ENCODE measurements at regions not wholly inside any gene's neighbourhood (a gene's known extent, or its start where the extent isn't known, plus 50 kb on each side); places are given as distances from the start of the nearest gene placed in this dataset.

DNA sequence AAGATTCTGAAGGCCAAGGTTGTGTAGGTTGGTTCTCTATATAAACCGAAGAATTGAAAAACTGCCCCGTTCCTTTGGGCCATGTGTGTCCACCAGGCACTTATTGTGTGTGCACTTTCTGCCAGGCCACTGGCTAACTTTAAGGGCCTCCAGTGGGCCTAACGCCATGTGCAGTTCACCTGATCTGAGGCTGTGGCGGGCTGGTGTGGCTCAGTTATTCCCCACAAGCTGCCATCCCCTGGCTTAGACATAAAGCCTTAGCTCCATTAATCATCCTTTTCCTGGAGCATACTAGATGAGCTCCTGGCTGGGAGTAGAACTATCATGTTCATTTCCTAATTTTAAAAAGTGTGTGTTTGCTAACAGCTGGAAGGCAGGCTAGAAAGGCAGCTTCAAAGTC, 304.1 kb upstream of the TNP1 start (continued):
- TF ChIP-seq, protein P1, sequence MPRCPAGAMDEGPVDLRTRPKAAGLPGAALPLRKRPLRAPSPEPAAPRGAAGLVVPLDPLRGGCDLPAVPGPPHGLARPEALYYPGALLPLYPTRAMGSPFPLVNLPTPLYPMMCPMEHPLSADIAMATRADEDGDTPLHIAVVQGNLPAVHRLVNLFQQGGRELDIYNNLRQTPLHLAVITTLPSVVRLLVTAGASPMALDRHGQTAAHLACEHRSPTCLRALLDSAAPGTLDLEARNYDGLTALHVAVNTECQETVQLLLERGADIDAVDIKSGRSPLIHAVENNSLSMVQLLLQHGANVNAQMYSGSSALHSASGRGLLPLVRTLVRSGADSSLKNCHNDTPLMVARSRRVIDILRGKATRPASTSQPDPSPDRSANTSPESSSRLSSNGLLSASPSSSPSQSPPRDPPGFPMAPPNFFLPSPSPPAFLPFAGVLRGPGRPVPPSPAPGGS (IDR thresholded peaks at IDR 0.05; ENCODE audit: borderline replicate concordance, insufficient read depth, low read depth, low read length, poor library complexity, severe bottlenecking): no peak
- no peak for TF ChIP-seq HCFC1 (IDR thresholded peaks at IDR 0.05; ENCODE audit: low read length)
- TF ChIP-seq, protein P2, sequence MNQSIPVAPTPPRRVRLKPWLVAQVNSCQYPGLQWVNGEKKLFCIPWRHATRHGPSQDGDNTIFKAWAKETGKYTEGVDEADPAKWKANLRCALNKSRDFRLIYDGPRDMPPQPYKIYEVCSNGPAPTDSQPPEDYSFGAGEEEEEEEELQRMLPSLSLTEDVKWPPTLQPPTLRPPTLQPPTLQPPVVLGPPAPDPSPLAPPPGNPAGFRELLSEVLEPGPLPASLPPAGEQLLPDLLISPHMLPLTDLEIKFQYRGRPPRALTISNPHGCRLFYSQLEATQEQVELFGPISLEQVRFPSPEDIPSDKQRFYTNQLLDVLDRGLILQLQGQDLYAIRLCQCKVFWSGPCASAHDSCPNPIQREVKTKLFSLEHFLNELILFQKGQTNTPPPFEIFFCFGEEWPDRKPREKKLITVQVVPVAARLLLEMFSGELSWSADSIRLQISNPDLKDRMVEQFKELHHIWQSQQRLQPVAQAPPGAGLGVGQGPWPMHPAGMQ (IDR thresholded peaks at IDR 0.05; ENCODE audit: borderline replicate concordance): no peak

DNA sequence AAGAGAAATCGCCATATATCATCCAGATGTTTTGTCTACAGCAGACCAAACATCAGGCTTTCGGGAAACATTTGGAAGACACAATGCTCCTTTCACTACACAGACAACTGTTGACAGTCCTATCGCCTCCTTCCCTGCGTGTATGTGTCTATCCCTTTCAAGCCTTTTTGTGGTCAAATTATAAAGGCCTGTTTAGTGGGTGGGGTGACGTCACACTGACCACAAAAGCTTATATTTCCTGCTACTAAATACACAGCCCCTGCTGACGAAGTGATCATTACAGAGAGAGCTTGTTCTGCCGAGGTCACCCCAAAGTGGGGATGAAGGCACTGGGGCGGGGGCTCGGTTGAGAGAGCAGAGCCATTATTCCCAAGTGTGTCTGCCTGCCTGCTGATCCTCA, 302.7 kb upstream of the TNP1 start:
- H3K9me3 ChIP-seq (replicated peaks; ENCODE audit: control insufficient read depth, insufficient read depth, low read length): no peaks in the 10 kb centered on the region; the same call in 2 of the 3 replicates
- CTCF ChIA-PET: interaction anchor here (0.6 kb wide), 1 partner anchor 258 kb away, joined by 3 read pairs; no protein-coding TSS in a partner anchor
- FAIRE-seq: no peak
- no peaks in the 10 kb centered on the region for H3K27me3 ChIP-seq (replicated peaks in 1 of 2; ENCODE audit: control insufficient read depth in 2 of 2, insufficient read depth in 2 of 2, low read length in 1 of 2)
- no peak overlapping the region for H3K4me2 ChIP-seq (ENCODE audit: control insufficient read depth, insufficient read depth)
- peak; percentile 81 for ATAC-seq
- H3K4me3 ChIP-seq: no peak overlapping the region
- H3K36me3 ChIP-seq (ENCODE audit: control insufficient read depth in 2 of 2, insufficient read depth in 2 of 2, low read length in 1 of 2): no peaks in the 10 kb centered on the region
- no peak overlapping the region for H2AFZ ChIP-seq (ENCODE audit: control insufficient read depth, low read depth, low read length)
- 36% methylated on average over 9 of the region's 9 CpGs for WGBS (ENCODE audit: insufficient coverage, insufficient replicate concordance, low lambda C conversion rate, missing lambda C conversion rate)
- no peaks in the 10 kb centered on the region for H3K79me2 ChIP-seq (ENCODE audit: control insufficient read depth, insufficient read depth, low read length)
- no peak overlapping the region for H3K9ac ChIP-seq (ENCODE audit: control insufficient read depth, insufficient read depth, low read length)
- no TSS peak for BruUV-seq (replicated peaks)
- H3K27ac ChIP-seq (ENCODE audit: control insufficient read depth, insufficient read depth): no peak overlapping the region
- in situ Hi-C loops (cut with MboI) (loop anchor here (10.0 kb wide), 1 partner anchor 458 kb away; no protein-coding TSS in a partner anchor), intact Hi-C loops (cut with micrococcal nuclease; ENCODE audit: unreplicated experiment) (loop anchor here (5.0 to 10.0 kb wide), 5 partner anchors 70 to 480 kb away; no protein-coding TSS in a partner anchor)
- no peak for DNase-seq (ENCODE audit: low read depth, low spot score)
- H3K4me1 ChIP-seq (ENCODE audit: control insufficient read depth, insufficient read depth, low read length): peaks cover 6% of the 10 kb centered on the region
- POLR2A ChIA-PET: no interaction called here
- no peaks in the 10 kb centered on the region for H4K20me1 ChIP-seq (ENCODE audit: control insufficient read depth, insufficient read depth)
- RAD21 ChIA-PET (ENCODE audit: unreplicated experiment): interaction anchor here (0.6 kb wide), 1 partner anchor 348 kb away, joined by 4 read pairs; no protein-coding TSS in a partner anchor
- SMC1A ChIA-PET (ENCODE audit: uncharacterized antibody, unreplicated experiment): interaction anchor here (0.9 to 1.1 kb wide), 2 partner anchors 17 to 57 kb away, joined by 3 read pairs; no protein-coding TSS in a partner anchor
- no peak for TF ChIP-seq ZNF274 (IDR thresholded peaks at IDR 0.05; ENCODE audit: insufficient read depth, insufficient read length)
- peak; percentile 63 for TF ChIP-seq IKZF1 (conservative IDR thresholded peaks at IDR 0.05)
- TF ChIP-seq NFIC (IDR thresholded peaks at IDR 0.05; ENCODE audit: low read depth, low read length): peak; percentile 44; the same call in 1 of the 2 replicates
- TF ChIP-seq CBFB (IDR thresholded peaks at IDR 0.05; ENCODE audit: low read depth): peak; percentile 87; the same call in 1 of the 2 replicates
- peak; percentile 75 for TF ChIP-seq EED (IDR thresholded peaks at IDR 0.05; ENCODE audit: low read depth)
- TF ChIP-seq, protein P2 (IDR thresholded peaks at IDR 0.05; ENCODE audit: borderline replicate concordance): no peak
- TF ChIP-seq TCF7 (IDR thresholded peaks at IDR 0.05; ENCODE audit: borderline replicate concordance): no peak
- peak; percentile 34; the same call in 1 of the 2 replicates for TF ChIP-seq JUNB (IDR thresholded peaks at IDR 0.05)
- peak; percentile 97 for TF ChIP-seq RUNX3 (IDR thresholded peaks at IDR 0.05; ENCODE audit: low read length)
- TF ChIP-seq, protein P3, sequence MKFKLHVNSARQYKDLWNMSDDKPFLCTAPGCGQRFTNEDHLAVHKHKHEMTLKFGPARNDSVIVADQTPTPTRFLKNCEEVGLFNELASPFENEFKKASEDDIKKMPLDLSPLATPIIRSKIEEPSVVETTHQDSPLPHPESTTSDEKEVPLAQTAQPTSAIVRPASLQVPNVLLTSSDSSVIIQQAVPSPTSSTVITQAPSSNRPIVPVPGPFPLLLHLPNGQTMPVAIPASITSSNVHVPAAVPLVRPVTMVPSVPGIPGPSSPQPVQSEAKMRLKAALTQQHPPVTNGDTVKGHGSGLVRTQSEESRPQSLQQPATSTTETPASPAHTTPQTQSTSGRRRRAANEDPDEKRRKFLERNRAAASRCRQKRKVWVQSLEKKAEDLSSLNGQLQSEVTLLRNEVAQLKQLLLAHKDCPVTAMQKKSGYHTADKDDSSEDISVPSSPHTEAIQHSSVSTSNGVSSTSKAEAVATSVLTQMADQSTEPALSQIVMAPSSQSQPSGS (IDR thresholded peaks at IDR 0.05; ENCODE audit: low read length): peak; percentile 42; the same call in 1 of the 2 replicates
- no peak for TF ChIP-seq KLF5 (IDR thresholded peaks at IDR 0.05; ENCODE audit: partially characterized antibody)
- 0 out of 2 replicates have a peak, but pooled peaks have one; percentile 35 for TF ChIP-seq BCL11A (IDR thresholded peaks at IDR 0.05; ENCODE audit: low read depth, low read length)
- TF ChIP-seq PAX8 (IDR thresholded peaks at IDR 0.05): no peak
- TF ChIP-seq POU2F2 (IDR thresholded peaks at IDR 0.05; ENCODE audit: borderline replicate concordance, low read depth, low read length): peak; percentile 25; the same call in 1 of the 3 replicates

Measured in GM12878 (cell line).